NB4 (cell line): ENCODE measurements at regions not wholly inside any gene's neighbourhood (a gene's known extent, or its start where the extent isn't known, plus 50 kb on each side); places are given as distances from the start of the nearest gene placed in this dataset.

Experiments used
- DNase-seq: peaks from one replicate; pipeline ENCODE4 v3.0.0; 2010; ENCODE audit warnings: low read depth
- H3K4me3 ChIP-seq: one replicate; pipeline ENCODE4 v1.5.1; 2011; ENCODE audit warnings: mild to moderate bottlenecking, low read depth, low read length, moderate library complexity
- MYC ChIP-seq: IDR thresholded peaks from 2 replicates; pipeline ENCODE4 v1.6.1; 2011; ENCODE audit warnings: low read depth, low read length
- POLR2A ChIP-seq: IDR thresholded peaks from 2 replicates; pipeline ENCODE4 v1.6.1; 2011; ENCODE audit warnings: mild to moderate bottlenecking; ENCODE audit not compliant: insufficient read length; ENCODE audit errors: extremely low read depth
- TF ChIP-seq, protein P1 (sequence below): IDR thresholded peaks from 2 replicates; pipeline ENCODE4 v1.6.1; 2011; ENCODE audit warnings: low read depth, low read length
- TF ChIP-seq, protein P2 (sequence below): IDR thresholded peaks from one replicate; pipeline ENCODE4 v1.5.1; 2012; ENCODE audit warnings: low read depth, low read length

DNA sequence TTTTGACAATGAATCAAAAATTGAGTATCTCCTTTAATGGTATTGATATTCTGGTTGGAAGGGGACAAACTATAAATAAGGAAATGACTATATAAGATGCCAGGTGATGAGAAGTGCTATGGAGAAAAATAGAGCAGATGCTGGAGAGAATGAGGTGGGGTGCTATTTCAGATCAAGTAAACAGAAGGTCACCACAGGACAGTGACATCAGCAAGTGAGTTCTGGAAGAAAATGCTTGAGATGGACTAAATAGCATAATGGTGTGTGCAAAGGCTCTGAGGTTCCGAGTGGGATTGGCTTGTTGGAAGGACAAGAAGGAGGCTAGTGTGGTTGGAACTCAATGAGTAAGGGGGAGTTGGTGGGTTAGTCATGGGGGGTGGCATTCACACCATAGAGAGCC lies 157.5 kb upstream of the SGCD start:
- no peak for DNase-seq
- TF ChIP-seq, protein P1, sequence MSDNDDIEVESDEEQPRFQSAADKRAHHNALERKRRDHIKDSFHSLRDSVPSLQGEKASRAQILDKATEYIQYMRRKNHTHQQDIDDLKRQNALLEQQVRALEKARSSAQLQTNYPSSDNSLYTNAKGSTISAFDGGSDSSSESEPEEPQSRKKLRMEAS = no peak
- no peak for TF ChIP-seq POLR2A
- TF ChIP-seq, protein P2, sequence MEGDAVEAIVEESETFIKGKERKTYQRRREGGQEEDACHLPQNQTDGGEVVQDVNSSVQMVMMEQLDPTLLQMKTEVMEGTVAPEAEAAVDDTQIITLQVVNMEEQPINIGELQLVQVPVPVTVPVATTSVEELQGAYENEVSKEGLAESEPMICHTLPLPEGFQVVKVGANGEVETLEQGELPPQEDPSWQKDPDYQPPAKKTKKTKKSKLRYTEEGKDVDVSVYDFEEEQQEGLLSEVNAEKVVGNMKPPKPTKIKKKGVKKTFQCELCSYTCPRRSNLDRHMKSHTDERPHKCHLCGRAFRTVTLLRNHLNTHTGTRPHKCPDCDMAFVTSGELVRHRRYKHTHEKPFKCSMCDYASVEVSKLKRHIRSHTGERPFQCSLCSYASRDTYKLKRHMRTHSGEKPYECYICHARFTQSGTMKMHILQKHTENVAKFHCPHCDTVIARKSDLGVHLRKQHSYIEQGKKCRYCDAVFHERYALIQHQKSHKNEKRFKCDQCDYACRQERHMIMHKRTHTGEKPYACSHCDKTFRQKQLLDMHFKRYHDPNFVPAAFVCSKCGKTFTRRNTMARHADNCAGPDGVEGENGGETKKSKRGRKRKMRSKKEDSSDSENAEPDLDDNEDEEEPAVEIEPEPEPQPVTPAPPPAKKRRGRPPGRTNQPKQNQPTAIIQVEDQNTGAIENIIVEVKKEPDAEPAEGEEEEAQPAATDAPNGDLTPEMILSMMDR = no peak
- no peak for TF ChIP-seq MYC
- no peak overlapping the region for H3K4me3 ChIP-seq

DNA sequence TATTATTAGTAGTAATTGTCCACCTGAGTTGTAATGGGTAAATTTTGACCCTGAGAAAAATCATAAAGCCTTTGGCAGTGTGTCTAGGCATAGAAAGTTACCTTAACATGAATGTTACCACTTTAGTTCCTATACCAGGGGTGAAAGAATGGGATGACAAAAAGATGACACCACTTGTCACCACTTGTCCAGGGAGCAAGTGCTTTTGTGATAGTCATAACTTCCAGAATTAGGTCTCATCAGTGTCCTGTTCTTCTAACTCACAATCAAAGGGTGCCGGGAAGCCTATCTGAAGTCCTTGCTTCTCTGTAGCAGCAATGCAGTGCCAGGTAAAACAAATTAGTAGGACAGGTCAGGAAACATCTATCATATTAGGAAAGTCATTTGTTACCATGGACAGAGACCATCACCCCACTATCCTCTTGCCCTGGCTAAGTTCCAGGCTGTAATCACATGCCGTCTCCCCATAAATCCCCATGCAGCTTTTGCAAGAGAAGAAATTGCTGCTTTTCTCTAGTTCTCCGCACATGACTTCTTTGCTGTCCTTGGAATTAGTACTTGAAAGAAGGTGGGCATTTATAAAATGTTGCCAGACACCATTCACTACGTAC lies 156.5 kb upstream of the SGCD start:
- no peak for DNase-seq
- no peak overlapping the region for H3K4me3 ChIP-seq
- no peak for TF ChIP-seq POLR2A
- TF ChIP-seq, protein P2 = no peak
- TF ChIP-seq, protein P1 = no peak

DNA sequence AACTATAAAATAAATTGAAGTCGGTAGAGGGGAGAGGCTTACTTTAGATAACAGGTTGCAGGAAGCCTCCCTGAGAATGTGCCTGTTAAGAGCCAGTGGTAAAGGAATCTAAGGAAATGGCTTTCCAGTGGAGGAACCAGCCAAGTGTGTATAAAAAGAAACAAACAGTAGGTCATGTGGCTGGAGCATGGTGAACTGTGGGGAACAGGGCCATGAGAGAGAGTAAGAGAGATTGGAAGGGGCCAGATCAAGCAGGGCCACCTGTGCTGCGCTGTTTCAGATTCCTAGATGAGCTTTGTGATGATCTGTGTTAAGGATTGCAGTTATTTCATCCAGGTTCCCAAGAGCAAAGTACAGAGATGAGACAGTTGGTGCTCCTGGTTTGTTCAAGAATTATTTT lies 152.7 kb upstream of the SGCD start:
- TF ChIP-seq, protein P1 = no peak
- TF ChIP-seq, protein P2 = no peak
- no peak for TF ChIP-seq MYC
- DNase-seq = no peak
- H3K4me3 ChIP-seq = no peak overlapping the region

DNA sequence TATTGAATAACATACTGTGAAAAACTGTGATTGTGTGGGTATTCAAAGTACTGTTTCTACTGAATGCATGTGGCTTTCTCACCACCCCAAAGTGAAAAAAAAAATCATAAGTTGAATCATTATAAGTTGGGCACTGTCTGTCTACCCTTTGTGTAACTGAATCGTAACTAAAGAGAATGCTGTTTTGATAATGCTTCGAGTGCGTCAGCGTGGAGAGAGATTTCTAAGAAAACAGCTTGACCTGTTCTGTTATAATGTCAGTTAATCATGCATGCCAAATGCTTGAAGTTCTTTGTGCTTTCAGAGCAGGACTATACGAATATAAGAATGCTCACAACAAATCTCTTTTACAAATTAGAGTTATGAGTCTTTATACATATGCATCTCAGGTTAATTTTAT lies 148.8 kb upstream of the SGCD start:
- no peak for DNase-seq
- H3K4me3 ChIP-seq = no peak overlapping the region
- TF ChIP-seq MYC (no peak), POLR2A (no peak)
- TF ChIP-seq, protein P1 = no peak
- TF ChIP-seq, protein P2 = no peak

DNA sequence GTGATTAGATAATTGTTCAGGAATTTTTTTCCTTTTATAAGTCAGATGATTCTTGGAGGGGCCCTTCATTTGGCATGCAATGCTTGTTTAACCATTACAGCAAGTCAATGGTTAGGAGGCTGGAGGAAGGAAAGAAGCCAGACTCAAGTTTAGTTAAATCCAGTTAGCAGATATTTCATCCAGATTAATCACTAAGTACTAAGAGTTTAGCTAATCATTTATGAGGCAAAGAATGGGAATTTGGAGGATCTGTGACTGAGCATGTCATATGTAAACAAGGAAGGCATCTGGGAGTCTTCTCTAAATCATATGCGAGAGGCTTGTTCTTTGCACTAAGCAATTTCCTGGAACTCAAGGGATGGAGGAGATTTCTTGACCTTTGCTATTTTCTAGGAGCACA lies 145.3 kb upstream of the SGCD start:
- DNase-seq = no peak
- no peak overlapping the region for H3K4me3 ChIP-seq
- TF ChIP-seq, protein P2 = no peak
- TF ChIP-seq, protein P1 = no peak
- TF ChIP-seq POLR2A = no peak
- TF ChIP-seq MYC = no peak
